ENCODE measurements at regions not wholly inside any gene's neighbourhood (a gene's known extent, or its start where the extent isn't known, plus 50 kb on each side); places are given as distances from the start of the nearest gene placed in this dataset.

GRCh38 chr15:66836231-66837030, 134.4 kb downstream of the SMAD6 start:
- TF ChIP-seq GATA2 (IDR thresholded peaks at IDR 0.05; ENCODE audit: low read depth, low read length): no peak
- TF ChIP-seq GATA3 (IDR thresholded peaks at IDR 0.05; ENCODE audit: low read depth, low read length): no peak
